GM12878 (cell line): ENCODE measurements at regions not wholly inside any gene's neighbourhood (a gene's known extent, or its start where the extent isn't known, plus 50 kb on each side); places are given as distances from the start of the nearest gene placed in this dataset.

Experiments used
- CHD2 ChIP-seq: IDR thresholded peaks from 2 replicates; pipeline ENCODE4 v1.6.1; 2011; ENCODE audit warnings: low read depth, low read length, improper control_type of control experiment, borderline replicate concordance
- POLR2AphosphoS5 ChIP-seq: IDR thresholded peaks from 2 replicates; pipeline ENCODE4 v1.6.1; 2011; ENCODE audit warnings: mild to moderate bottlenecking, low read length, inconsistent platforms
- REST ChIP-seq: IDR thresholded peaks from 2 replicates; pipeline ENCODE4 v1.6.1; 2012; ENCODE audit warnings: mild to moderate bottlenecking, low read depth, low read length
- TF ChIP-seq, protein P1 (sequence below), 3 experiments: IDR thresholded peaks in 2 of 3; conservative IDR thresholded peaks in 1 of 3; 2 replicates each; pipeline ENCODE4 v1.5.1; 2011; ENCODE audit warnings: low read depth in 3 of 3, low read length in 3 of 3, mild to moderate bottlenecking in 3 of 3, control low read depth in 2 of 3, moderate library complexity in 2 of 3, inconsistent platforms in 1 of 3, mixed read lengths in 1 of 3; ENCODE audit not compliant: control insufficient read depth in 2 of 3, insufficient read depth in 1 of 3; ENCODE audit errors: extremely low read depth in 1 of 3

- no peak for TF ChIP-seq CHD2
- no peak for TF ChIP-seq REST
- TF ChIP-seq, protein P1, sequence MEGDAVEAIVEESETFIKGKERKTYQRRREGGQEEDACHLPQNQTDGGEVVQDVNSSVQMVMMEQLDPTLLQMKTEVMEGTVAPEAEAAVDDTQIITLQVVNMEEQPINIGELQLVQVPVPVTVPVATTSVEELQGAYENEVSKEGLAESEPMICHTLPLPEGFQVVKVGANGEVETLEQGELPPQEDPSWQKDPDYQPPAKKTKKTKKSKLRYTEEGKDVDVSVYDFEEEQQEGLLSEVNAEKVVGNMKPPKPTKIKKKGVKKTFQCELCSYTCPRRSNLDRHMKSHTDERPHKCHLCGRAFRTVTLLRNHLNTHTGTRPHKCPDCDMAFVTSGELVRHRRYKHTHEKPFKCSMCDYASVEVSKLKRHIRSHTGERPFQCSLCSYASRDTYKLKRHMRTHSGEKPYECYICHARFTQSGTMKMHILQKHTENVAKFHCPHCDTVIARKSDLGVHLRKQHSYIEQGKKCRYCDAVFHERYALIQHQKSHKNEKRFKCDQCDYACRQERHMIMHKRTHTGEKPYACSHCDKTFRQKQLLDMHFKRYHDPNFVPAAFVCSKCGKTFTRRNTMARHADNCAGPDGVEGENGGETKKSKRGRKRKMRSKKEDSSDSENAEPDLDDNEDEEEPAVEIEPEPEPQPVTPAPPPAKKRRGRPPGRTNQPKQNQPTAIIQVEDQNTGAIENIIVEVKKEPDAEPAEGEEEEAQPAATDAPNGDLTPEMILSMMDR (IDR thresholded peaks at IDR 0.05 in 2 of 3, conservative IDR thresholded peaks at IDR 0.05 in 1 of 3; ENCODE audit: control insufficient read depth in 2 of 3, extremely low read depth in 1 of 3, insufficient read depth in 1 of 3, low read depth in 3 of 3, low read length in 3 of 3): no peak
- TF ChIP-seq POLR2AphosphoS5: no peak
Observed at GRCh38 chr13:78520425-78520824, 82.9 kb downstream of the POU4F1 start.
